Endothelial cell of hepatic sinusoid (primary cell): ENCODE measurements at regions not wholly inside any gene's neighbourhood (a gene's known extent, or its start where the extent isn't known, plus 50 kb on each side); places are given as distances from the start of the nearest gene placed in this dataset.

ENCODE experiments used
- in situ Hi-C: cut with HindIII; loops from 2 replicates; pipeline ENCODE4 v1.10.0; 2017; ENCODE audit warnings: low sequenced_read_pairs

DNA sequence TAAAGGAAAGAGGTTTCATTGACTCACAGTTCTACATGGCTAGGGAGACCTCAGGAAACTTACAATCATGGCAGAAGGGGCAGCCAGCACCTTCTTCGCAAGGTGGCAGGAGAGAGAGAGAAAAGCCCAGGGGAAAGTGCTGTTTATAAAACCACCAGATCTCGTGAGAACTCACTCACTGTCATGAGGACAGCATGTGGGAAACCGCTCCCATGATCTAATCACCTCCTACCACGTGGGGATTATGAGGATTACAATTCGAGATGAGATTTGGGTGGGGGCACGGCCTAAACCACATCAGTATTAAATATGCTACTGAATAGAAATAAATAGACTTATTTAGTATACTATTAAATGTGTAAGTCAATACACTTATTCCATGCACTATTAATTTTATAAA lies 70.6 kb upstream of the TCF21 start:
- in situ Hi-C loops, result no loop called here

DNA sequence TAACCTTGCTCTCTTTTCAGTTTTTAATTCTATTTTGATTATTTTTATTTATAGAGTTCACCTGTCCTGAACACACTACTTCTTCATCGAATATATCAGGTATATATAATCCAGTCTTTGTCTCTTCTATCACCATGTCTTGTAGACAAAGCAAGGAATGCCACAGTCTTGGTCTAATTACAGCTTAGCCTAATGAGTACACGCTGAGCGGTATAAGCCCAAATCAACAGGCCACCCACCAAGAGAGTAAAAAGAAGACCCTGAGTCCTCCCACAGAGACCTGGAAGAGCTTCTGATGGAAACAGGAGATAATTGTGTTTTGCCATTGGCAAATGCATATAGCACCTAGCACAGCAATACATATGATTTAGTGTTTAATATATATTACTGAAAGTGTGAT lies 68.7 kb upstream of the TCF21 start:
- in situ Hi-C loops, result no loop called here

DNA sequence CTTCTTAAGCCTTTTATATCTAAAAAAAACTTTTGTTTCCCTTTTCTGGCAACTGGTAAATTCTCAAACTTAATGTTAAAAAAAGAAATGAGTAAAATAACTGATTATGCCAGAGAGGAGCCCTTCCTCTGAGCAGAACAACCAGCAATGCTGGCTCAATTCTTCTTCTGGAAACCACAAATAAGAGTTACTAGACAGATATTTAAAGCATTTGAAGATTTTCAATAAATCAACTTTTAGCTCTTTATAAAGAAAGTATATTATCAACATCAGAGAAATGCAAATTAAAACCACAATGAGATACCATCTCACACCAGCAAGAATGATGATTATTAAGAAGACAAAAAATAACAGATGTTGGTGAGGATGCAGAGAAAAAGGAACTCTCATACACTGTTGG lies 61.1 kb upstream of the TCF21 start:
- in situ Hi-C loops, result no loop called here

DNA sequence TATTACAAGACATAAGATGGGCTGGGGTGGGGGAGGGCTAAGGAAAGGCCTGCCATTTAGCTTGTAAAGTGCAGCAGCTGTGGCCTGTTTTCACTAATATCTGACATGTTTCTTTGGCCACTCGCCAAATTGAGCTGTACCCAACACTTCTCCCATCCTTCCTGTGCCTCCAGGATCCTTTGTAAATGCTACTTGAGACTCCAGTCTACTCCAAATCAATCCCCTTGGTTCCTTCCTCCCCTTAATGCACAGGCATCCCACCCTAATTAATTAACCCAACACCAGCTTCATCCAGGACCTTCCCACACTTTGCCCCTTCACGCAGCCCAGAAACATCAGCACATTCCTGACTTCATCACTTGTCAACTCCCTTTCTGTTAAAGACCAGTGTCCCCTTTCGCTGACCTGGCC lies 55.0 kb upstream of the TCF21 start:
- in situ Hi-C loops, result no loop called here

DNA sequence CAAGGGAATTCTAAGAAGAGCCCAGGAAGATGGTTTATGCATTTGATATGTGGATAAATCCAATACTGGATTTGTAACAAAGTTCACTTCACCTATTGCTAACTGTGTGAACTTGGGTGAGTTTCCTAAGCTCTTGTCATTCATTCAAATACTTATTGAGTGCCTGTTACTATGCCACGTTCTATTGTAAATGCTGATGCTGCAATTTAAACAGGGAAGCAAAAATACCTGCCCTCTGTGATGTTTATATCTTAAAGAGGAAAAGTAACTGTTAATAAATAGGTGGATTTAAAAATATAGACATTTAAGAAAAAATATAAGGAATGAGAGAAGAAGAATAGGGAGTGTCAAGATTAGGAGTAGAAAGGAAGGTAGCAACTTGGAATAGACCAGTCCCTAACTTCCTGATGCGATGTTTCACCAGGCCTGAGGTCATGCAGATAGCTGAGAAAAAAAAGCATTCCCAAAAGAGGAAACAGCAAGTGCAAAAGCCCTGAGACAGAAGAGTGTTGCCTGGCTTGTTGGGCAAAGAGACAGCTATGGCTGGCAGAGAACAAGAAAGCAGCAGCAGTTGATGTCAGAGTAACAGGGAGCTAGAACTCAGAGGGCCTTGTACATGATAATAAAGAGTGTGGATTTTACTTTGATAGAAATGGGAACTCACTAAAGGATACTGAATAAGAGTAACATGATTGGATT lies 54.3 kb upstream of the TCF21 start:
- in situ Hi-C loops, result no loop called here

DNA sequence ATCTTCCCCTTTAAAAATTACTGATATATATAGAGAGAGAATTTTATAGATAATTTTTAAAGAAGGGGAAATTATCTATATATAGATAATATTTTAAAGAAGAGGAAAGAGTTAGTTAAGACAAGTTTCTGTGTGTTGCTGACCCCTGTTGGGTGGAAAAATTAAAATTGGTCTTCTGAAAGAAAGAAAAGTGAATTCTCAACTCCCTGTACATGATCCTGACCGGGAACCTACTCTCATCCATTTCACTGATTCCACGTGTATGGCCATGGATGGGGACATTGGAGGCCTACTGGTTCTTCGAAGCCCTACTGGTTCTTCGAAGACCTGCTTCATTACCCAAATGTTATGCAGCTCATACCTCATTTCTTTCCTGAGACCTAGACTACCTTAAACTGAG lies 53.0 kb upstream of the TCF21 start:
- in situ Hi-C loops, result no loop called here

DNA sequence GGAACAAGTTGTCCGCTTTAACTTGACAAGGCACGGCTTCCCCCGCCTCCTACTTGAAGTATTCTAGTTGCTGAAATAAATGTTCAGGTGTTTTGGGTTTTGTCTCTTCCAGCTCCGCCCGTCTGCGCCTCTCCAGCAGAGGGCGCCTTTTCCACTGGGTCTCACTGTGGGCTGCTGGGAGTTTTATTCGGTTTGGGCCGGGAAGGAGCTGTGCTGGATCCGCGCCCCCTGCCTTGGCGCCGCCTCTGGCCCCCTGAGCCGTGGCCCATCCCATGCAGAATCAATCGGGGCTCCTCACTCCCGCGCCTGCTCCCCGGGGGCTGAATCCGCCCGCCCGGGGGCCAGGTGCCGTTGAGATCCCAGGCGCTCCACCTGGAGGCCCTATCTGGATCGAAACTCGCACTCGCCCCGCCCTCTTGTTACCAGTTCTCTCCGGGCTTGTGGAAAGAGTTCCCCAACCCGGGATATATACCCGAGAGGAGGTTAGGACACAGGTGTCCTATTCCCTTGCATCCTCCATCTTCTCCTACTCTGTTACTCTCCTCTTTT lies 51.0 kb upstream of the TCF21 start:
- in situ Hi-C loops, result no loop called here
